Esophagus muscularis mucosa (tissue), 4 donors: ENCODE measurements at regions not wholly inside any gene's neighbourhood (a gene's known extent, or its start where the extent isn't known, plus 50 kb on each side); places are given as distances from the start of the nearest gene placed in this dataset.

ENCODE experiments used
- DNase-seq: peaks from one replicate; pipeline ENCODE4 v3.0.0-alpha.2; 2017; ENCODE audit errors: extremely low spot score
- H3K27ac ChIP-seq, 4 donors: fragments of 200-600 bp; sonication (generic); replicated peaks in 1 of 4; 1 replicate in 3 of 4; 2 replicates in 1 of 4; pipeline ENCODE4 v1.5.1; 2016 to 2019; ENCODE audit warnings: mild to moderate bottlenecking in 1 of 4
- H3K27me3 ChIP-seq, 4 donors: fragments of 200-600 bp; sonication (generic); one replicate each; pipeline versions ENCODE4 v1.5.1 to v1.6.0; 2016 to 2019
- H3K36me3 ChIP-seq, 4 donors: fragments of 200-600 bp; sonication (generic); one replicate each; pipeline ENCODE4 v1.5.1; 2016 to 2019
- H3K4me1 ChIP-seq, 4 donors: fragments of 200-600 bp; sonication (generic); one replicate each; pipeline ENCODE4 v1.5.1; 2016 to 2019
- H3K4me3 ChIP-seq, 4 donors: fragments of 200-600 bp; sonication (generic); 1 replicate in 2 of 4; 2 replicates in 2 of 4; pipeline ENCODE4 v1.5.1; 2016 to 2019; ENCODE audit warnings: mild to moderate bottlenecking in 4 of 4, moderate library complexity in 1 of 4
- H3K9me3 ChIP-seq, 4 donors: fragments of 200-600 bp; sonication (generic); 1 replicate in 3 of 4; 2 replicates in 1 of 4; pipeline ENCODE4 v1.5.1; 2016 to 2019
- EP300 ChIP-seq: sonication (generic); formaldehyde crosslinking; IDR thresholded peaks from one replicate; pipeline ENCODE4 v1.6.1; 2017; ENCODE audit warnings: antibody characterized with exemption
- POLR2A ChIP-seq: fragments of 450-650 bp; IDR thresholded peaks from one replicate; pipeline ENCODE4 v1.6.1; 2017; ENCODE audit warnings: antibody characterized with exemption, moderate library complexity, mild to moderate bottlenecking, low read depth
- POLR2AphosphoS5 ChIP-seq, 2 donors: sonication (generic); formaldehyde crosslinking; IDR thresholded peaks; one replicate each; pipeline ENCODE4 v1.6.1; 2017; ENCODE audit warnings: antibody characterized with exemption in 2 of 2
- WGBS: methylation state at CpG from one replicate; pipeline ENCODE4 v1.1.5; 2018; 5-methylcytosine and 5-hydroxymethylcytosine counted together
- intact Hi-C: fragments of 100-400 bp; cut with DNase I; formaldehyde crosslinking; loops from one replicate; pipeline ENCODE4 v1.15.1; 2023
- TF ChIP-seq, protein P1 (sequence below), 3 experiments: fragments of 200-600 bp in 2 of 3; fragments of 450-650 bp in 1 of 3; sonication (generic) in 2 of 3; IDR thresholded peaks; one replicate each; pipeline ENCODE4 v1.5.1; 2017 to 2019; ENCODE audit warnings: antibody characterized with exemption in 3 of 3, mild to moderate bottlenecking in 2 of 3, moderate library complexity in 1 of 3

DNA sequence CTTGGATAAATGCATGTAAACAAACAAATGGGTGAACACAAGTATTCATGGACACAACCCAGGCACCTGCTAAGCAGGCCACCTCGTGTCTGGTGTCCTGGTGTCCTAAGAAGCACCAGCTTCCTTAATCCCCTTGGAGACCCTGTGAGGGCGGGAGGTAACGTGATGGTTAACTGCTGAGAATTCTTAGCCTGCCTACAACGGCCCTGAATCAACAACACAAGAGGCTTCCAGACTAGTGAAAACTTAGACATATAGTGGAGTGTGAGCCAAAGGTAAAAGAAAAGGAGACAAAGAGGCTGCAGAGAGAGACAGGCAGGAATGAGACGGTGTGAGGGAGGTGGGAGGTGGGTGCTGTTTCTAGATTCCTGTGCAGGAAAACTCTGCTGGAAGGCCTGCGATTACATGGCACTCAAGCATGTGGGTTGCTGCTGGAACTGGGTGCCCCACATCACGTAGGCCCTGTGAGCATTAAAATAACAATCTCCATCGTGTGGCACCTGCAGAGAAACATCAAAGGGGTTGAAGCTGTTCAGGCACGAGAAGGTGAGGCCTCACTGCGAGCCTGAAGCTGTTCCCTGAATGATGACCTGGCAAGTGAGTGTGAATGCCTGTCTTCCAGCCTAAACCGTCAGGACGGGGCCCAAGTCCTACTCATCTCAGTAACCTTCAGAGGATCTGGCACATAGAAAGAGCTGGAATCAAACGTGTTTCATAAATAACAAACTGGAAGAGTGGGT lies 64.2 kb downstream of the RPL37A start:
- no peak for DNase-seq
- intact Hi-C loops = no loop called here
- TF ChIP-seq POLR2A (no peak), POLR2AphosphoS5 (IDR thresholded peaks at IDR 0.05) (peak in 1 of 2 donors; percentile 12), EP300 (no peak)
- whole genome bisulfite sequencing = 60% methylated on average over 12 of the region's 13 CpGs
- Histone ChIP-seq H3K9me3 (no peaks in the 10 kb centered on the region), H3K27me3 (no peaks in the 10 kb centered on the region), H3K4me1 (peaks cover 18 to 68% (median 60%) of the 10 kb centered on the region in 4 donors), H3K36me3 (no peaks in the 10 kb centered on the region), H3K4me3 (no peak overlapping the region), H3K27ac (peak overlapping the region; percentile 79 to 88 (median 82))

GRCh38 chr2:216563646-216564045 lies 65.0 kb downstream of the RPL37A start:
- TF ChIP-seq POLR2A (no peak), EP300 (no peak), POLR2AphosphoS5 (IDR thresholded peaks at IDR 0.05) (no peak)

GRCh38 chr2:216564611-216565010 lies 66.0 kb downstream of the RPL37A start:
- no peaks in the 10 kb centered on the region for H3K27me3 ChIP-seq
- no peak overlapping the region for H3K4me3 ChIP-seq
- intact Hi-C loops = no loop called here
- TF ChIP-seq POLR2A (no peak), POLR2AphosphoS5 (IDR thresholded peaks at IDR 0.05) (no peak), EP300 (no peak)
- TF ChIP-seq, protein P1, sequence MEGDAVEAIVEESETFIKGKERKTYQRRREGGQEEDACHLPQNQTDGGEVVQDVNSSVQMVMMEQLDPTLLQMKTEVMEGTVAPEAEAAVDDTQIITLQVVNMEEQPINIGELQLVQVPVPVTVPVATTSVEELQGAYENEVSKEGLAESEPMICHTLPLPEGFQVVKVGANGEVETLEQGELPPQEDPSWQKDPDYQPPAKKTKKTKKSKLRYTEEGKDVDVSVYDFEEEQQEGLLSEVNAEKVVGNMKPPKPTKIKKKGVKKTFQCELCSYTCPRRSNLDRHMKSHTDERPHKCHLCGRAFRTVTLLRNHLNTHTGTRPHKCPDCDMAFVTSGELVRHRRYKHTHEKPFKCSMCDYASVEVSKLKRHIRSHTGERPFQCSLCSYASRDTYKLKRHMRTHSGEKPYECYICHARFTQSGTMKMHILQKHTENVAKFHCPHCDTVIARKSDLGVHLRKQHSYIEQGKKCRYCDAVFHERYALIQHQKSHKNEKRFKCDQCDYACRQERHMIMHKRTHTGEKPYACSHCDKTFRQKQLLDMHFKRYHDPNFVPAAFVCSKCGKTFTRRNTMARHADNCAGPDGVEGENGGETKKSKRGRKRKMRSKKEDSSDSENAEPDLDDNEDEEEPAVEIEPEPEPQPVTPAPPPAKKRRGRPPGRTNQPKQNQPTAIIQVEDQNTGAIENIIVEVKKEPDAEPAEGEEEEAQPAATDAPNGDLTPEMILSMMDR (IDR thresholded peaks at IDR 0.05) = no peak
- WGBS = 92% methylated on average over 2 of the region's 2 CpGs
- no peak for DNase-seq
- no peaks in the 10 kb centered on the region for H3K9me3 ChIP-seq
- H3K4me1 ChIP-seq = peaks cover 14 to 67% (median 60%) of the 10 kb centered on the region in 4 donors
- no peak overlapping the region for H3K27ac ChIP-seq
- no peaks in the 10 kb centered on the region for H3K36me3 ChIP-seq

More at GRCh38 chr2:216563646-216564045, 65.0 kb downstream of the RPL37A start:
- Histone ChIP-seq H3K4me3 (no peak overlapping the region), H3K4me1 (peaks cover 14 to 68% (median 60%) of the 10 kb centered on the region in 4 donors), H3K9me3 (no peaks in the 10 kb centered on the region), H3K27ac (peak overlapping the region; percentile 79 to 88 (median 82)), H3K36me3 (no peaks in the 10 kb centered on the region), H3K27me3 (no peaks in the 10 kb centered on the region)
- WGBS = 80% methylated on average over 7 of the region's 7 CpGs
- no peak for DNase-seq
- intact Hi-C loops = no loop called here

DNA sequence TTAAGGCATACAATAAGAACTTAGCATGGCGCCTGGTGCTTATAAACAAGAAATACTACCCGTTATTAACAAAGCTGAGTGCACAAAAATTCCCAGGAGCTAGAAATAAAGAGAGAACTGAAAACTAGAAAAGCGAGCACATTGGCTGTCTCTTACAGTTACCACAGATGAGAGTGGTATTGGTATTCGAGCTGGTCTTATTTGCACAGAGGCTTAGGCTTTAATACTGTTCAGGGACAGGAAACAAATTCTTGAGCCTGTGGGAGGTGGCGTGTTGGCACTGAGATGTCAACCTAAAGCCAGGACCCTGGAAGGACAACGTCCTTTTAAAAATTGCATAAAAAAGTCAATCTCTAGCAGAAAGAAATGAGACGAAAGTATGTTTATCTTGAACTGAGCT lies 67.3 kb upstream of the IGFBP2 start:
- 74% methylated on average over 7 of the region's 7 CpGs for WGBS
- H3K27me3 ChIP-seq = no peaks in the 10 kb centered on the region
- no peak for DNase-seq
- H3K9me3 ChIP-seq = no peaks in the 10 kb centered on the region
- H3K4me3 ChIP-seq = no peak overlapping the region
- peaks cover 6 to 56% (median 48%) of the 10 kb centered on the region in 4 donors for H3K4me1 ChIP-seq
- no peaks in the 10 kb centered on the region for H3K36me3 ChIP-seq
- TF ChIP-seq, protein P1 (IDR thresholded peaks at IDR 0.05) = no peak
- TF ChIP-seq EP300 (no peak), POLR2AphosphoS5 (IDR thresholded peaks at IDR 0.05) (no peak), POLR2A (no peak)
- intact Hi-C loops = no loop called here
- H3K27ac ChIP-seq = no peak overlapping the region

- peak overlapping the region; percentile 46 to 57 (median 52) for H3K27ac ChIP-seq
- intact Hi-C loops = no loop called here
- 79% methylated on average over 3 of the region's 3 CpGs for WGBS
Measured at GRCh38 chr2:216568576-216568975, 64.6 kb upstream of the IGFBP2 start.

More at GRCh38 chr2:216568576-216568975, 64.6 kb upstream of the IGFBP2 start:
- H3K27me3 ChIP-seq = no peaks in the 10 kb centered on the region
- DNase-seq = no peak
- peaks cover 16 to 45% (median 39%) of the 10 kb centered on the region in 4 donors for H3K4me1 ChIP-seq
- no peak overlapping the region for H3K4me3 ChIP-seq
- TF ChIP-seq POLR2A (no peak), EP300 (no peak), POLR2AphosphoS5 (IDR thresholded peaks at IDR 0.05) (no peak)
- TF ChIP-seq, protein P1 (IDR thresholded peaks at IDR 0.05) = no peak
- peaks cover 0 to 7% (median 2%) of the 10 kb centered on the region in 4 donors for H3K9me3 ChIP-seq
- H3K36me3 ChIP-seq = no peaks in the 10 kb centered on the region
